MM.1S (cell line): ENCODE measurements at regions not wholly inside any gene's neighbourhood (a gene's known extent, or its start where the extent isn't known, plus 50 kb on each side); places are given as distances from the start of the nearest gene placed in this dataset.

Source experiments
- DNase-seq: peaks from one replicate; pipeline ENCODE4 v3.0.0-alpha.2; 2015
- H2AFZ ChIP-seq: fragments of 300-600 bp; sonication (generic); 2 replicates; pipeline ENCODE4 v1.6.0; 2016; ENCODE audit warnings: antibody characterized with exemption, low read length
- H3F3A ChIP-seq: fragments of 300-600 bp; sonication (generic); 2 replicates; pipeline ENCODE4 v1.6.1; 2016; ENCODE audit warnings: mild to moderate bottlenecking, antibody characterized with exemption, low read length, moderate library complexity, mixed read lengths; ENCODE audit not compliant: insufficient read depth
- H3K27ac ChIP-seq: fragments of 300-600 bp; sonication (generic); 2 replicates; pipeline ENCODE4 v1.5.1; 2016; ENCODE audit warnings: mild to moderate bottlenecking, low read length
- H3K27me3 ChIP-seq: fragments of 300-600 bp; sonication (generic); replicated peaks from 2 replicates; pipeline ENCODE4 v1.6.0; 2016; ENCODE audit warnings: low read length; ENCODE audit not compliant: insufficient read depth
- H3K36me3 ChIP-seq: fragments of 300-600 bp; sonication (generic); replicated peaks from 2 replicates; pipeline ENCODE4 v1.6.1; 2016; ENCODE audit warnings: mild to moderate bottlenecking, low read length, mixed read lengths; ENCODE audit not compliant: insufficient read depth
- H3K4me1 ChIP-seq: fragments of 300-600 bp; sonication (generic); 2 replicates; pipeline ENCODE4 v1.6.1; 2016; ENCODE audit warnings: low read length, mixed read lengths
- H3K4me2 ChIP-seq: fragments of 300-600 bp; sonication (generic); 2 replicates; pipeline ENCODE4 v1.6.0; 2016; ENCODE audit warnings: low read depth, low read length
- H3K4me3 ChIP-seq: fragments of 300-600 bp; sonication (generic); 2 replicates; pipeline ENCODE4 v1.5.1; 2016; ENCODE audit warnings: low read length, mixed read lengths
- H3K79me2 ChIP-seq: fragments of 300-600 bp; sonication (generic); 2 replicates; pipeline ENCODE4 v1.6.1; 2016; ENCODE audit warnings: mixed run types, low read length, mixed read lengths
- H3K9ac ChIP-seq: fragments of 300-600 bp; sonication (generic); 2 replicates; pipeline ENCODE4 v1.6.1; 2016; ENCODE audit warnings: low read length, mixed read lengths
- H3K9me2 ChIP-seq: fragments of 300-600 bp; sonication (generic); replicated peaks from 2 replicates; pipeline ENCODE4 v1.6.1; 2016; ENCODE audit warnings: mild to moderate bottlenecking, low read length, mixed read lengths; ENCODE audit not compliant: insufficient read depth
- H3K9me3 ChIP-seq: fragments of 300-600 bp; sonication (generic); replicated peaks from 2 replicates; pipeline ENCODE4 v1.6.1; 2016; ENCODE audit warnings: mild to moderate bottlenecking, low read length, mixed read lengths; ENCODE audit not compliant: insufficient read depth
- H4K20me1 ChIP-seq: fragments of 300-600 bp; sonication (generic); 2 replicates; pipeline ENCODE4 v1.6.1; 2016; ENCODE audit warnings: mild to moderate bottlenecking, low read length, moderate library complexity, mixed read lengths; ENCODE audit not compliant: insufficient read depth
- EZH2 ChIP-seq: fragments of 300-600 bp; sonication (generic); optimal IDR thresholded peaks from 2 replicates; pipeline ENCODE3; 2017; ENCODE audit warnings: low read depth, mild to moderate bottlenecking, antibody characterized with exemption, low read length, mixed read lengths
- EZH2phosphoT487 ChIP-seq: fragments of 300-600 bp; sonication (generic); IDR thresholded peaks from 2 replicates; pipeline ENCODE4 v1.6.1; 2018; ENCODE audit warnings: antibody characterized with exemption, low read length
- TF ChIP-seq, protein P1 (sequence below): fragments of 300-600 bp; sonication (generic); IDR thresholded peaks from 2 replicates; pipeline ENCODE4 v1.5.1; 2016; ENCODE audit warnings: antibody characterized with exemption, low read length, mixed read lengths

DNA sequence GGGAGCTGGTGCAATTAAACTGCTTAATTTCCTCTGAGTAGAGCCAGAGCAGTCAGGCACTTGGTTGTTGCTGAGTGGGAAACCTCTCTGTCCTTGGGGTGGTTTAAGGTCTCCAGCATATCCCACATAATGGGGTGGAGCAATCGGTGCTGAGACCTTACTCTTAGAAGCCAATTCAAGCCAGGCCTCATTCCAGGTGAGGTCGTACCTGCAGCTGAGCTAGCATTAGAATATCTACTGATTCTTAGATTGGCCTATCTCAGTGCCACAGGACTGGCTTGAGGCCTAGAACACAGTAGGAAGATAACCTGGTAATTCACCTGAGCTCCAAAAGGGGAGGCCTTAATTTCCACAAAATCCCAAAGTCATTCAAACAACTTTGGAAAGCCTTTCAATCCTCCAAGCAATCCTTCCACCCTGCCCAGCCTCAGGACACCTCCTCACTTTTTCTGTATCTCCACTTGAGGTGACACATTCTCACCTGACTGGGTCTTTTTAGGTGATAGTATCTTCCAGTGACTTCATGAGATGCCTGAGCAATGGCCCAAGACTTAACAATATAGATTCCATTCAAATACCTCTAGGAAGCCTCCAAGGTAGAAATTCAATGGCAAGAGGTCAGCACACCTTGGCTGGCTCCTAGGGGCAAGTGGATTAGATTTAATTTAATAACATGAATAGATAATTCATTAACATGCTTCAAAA is 91.0 kb downstream of the FEM1C start:
- no peaks in the 10 kb centered on the region for H3K79me2 ChIP-seq
- no peaks in the 10 kb centered on the region for H4K20me1 ChIP-seq
- no peaks in the 10 kb centered on the region for H3F3A ChIP-seq
- TF ChIP-seq, protein P1, sequence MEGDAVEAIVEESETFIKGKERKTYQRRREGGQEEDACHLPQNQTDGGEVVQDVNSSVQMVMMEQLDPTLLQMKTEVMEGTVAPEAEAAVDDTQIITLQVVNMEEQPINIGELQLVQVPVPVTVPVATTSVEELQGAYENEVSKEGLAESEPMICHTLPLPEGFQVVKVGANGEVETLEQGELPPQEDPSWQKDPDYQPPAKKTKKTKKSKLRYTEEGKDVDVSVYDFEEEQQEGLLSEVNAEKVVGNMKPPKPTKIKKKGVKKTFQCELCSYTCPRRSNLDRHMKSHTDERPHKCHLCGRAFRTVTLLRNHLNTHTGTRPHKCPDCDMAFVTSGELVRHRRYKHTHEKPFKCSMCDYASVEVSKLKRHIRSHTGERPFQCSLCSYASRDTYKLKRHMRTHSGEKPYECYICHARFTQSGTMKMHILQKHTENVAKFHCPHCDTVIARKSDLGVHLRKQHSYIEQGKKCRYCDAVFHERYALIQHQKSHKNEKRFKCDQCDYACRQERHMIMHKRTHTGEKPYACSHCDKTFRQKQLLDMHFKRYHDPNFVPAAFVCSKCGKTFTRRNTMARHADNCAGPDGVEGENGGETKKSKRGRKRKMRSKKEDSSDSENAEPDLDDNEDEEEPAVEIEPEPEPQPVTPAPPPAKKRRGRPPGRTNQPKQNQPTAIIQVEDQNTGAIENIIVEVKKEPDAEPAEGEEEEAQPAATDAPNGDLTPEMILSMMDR: no peak
- no peak for TF ChIP-seq EZH2
- H2AFZ ChIP-seq: no peak overlapping the region
- no peak overlapping the region for H3K4me3 ChIP-seq
- no peaks in the 10 kb centered on the region for H3K27me3 ChIP-seq
- no peak for DNase-seq
- H3K9me3 ChIP-seq: no peaks in the 10 kb centered on the region
- H3K9ac ChIP-seq: no peak overlapping the region
- H3K9me2 ChIP-seq: no peaks in the 10 kb centered on the region
- H3K4me1 ChIP-seq: no peaks in the 10 kb centered on the region
- no peak overlapping the region for H3K4me2 ChIP-seq
- H3K27ac ChIP-seq: no peak overlapping the region
- H3K36me3 ChIP-seq: no peaks in the 10 kb centered on the region

DNA sequence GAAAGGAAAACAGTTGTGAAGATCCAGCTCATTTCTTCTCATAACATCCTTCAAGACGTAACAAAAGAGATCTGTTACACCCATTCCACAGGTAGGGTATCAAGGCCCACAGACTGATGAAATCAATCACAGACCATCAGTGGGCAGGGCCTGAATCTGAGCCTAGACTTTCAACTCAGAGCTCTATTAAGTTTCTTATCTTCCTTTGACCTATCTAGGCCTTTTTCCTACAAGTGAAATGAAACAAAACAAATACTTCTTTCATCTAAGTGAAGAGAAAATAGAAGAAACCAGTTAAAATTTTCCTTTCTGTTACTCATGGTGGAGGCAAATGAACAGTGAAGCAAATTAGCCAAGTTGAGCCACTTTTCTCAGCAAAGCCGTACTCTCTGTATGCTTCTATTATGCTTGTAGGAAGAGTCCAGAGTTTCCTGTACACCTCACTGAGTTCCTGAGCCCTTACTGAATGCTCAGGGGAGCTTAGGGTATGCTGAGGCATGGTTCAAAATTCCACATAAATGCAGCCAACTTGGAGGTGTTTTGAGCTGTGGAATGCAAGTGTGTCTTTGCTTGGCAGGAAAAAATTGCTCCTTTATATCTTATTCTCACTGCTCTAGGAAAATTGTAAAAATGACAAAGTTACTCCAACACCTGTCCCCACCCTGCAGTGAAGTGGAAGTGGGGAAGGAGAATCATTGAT is 91.9 kb downstream of the FEM1C start:
- no peak for DNase-seq
- H3K9me3 ChIP-seq: no peaks in the 10 kb centered on the region
- no peak overlapping the region for H2AFZ ChIP-seq
- H3K9ac ChIP-seq: no peak overlapping the region
- H3K27me3 ChIP-seq: no peaks in the 10 kb centered on the region
- H3K36me3 ChIP-seq: no peaks in the 10 kb centered on the region
- H3K9me2 ChIP-seq: no peaks in the 10 kb centered on the region
- no peak overlapping the region for H3K27ac ChIP-seq
- H3K79me2 ChIP-seq: no peaks in the 10 kb centered on the region
- H4K20me1 ChIP-seq: no peaks in the 10 kb centered on the region
- no peaks in the 10 kb centered on the region for H3K4me1 ChIP-seq
- no peak for TF ChIP-seq EZH2phosphoT487
- TF ChIP-seq, protein P1: no peak
- no peak for TF ChIP-seq EZH2
- no peaks in the 10 kb centered on the region for H3F3A ChIP-seq
- H3K4me2 ChIP-seq: no peak overlapping the region
- H3K4me3 ChIP-seq: no peak overlapping the region

DNA sequence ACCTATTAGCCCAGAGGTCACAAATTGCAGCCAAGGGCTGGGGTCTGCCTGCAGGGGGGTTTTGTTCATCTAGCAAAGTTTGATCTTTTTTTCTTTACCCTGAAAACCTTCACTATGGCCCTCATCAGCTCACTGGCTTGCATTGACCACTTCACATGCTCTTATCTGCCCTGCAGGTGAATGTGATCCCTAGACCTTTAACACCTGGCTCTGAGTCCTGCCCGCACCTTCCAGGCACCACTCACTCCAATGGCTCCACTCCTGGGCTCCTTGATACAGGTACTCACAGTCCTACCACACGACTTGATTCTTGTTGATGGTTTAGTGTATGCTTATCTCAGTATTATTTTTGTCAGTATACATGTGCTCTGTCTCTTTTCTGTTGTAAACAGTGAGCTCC is 92.5 kb downstream of the FEM1C start:
- Histone ChIP-seq H3K4me1 (no peaks in the 10 kb centered on the region), H3K27me3 (no peaks in the 10 kb centered on the region), H3K9me3 (no peaks in the 10 kb centered on the region), H3K79me2 (no peaks in the 10 kb centered on the region), H3K36me3 (no peaks in the 10 kb centered on the region), H3K4me2 (no peak overlapping the region), H4K20me1 (no peaks in the 10 kb centered on the region), H3K9me2 (no peaks in the 10 kb centered on the region), H2AFZ (no peak overlapping the region), H3K9ac (no peak overlapping the region), H3K27ac (no peak overlapping the region), H3F3A (no peaks in the 10 kb centered on the region), H3K4me3 (no peak overlapping the region)
- no peak for DNase-seq
- TF ChIP-seq, protein P1: no peak
- no peak for TF ChIP-seq EZH2phosphoT487
- TF ChIP-seq EZH2: no peak
